Endothelial cell of umbilical vein (primary cell): ENCODE measurements at regions not wholly inside any gene's neighbourhood (a gene's known extent, or its start where the extent isn't known, plus 50 kb on each side); places are given as distances from the start of the nearest gene placed in this dataset.

Experiments used
- BruUV-seq: library from RNA; stranded (reverse); fragments of 400-500 nt; replicated peaks from 2 replicates; lab custom pipeline; 2021; lab: Mats Ljungman, UMichigan
- CTCF ChIA-PET: fragments of 300-600, 350-600 bp; sonication (Branson Sonifier 250); formaldehyde crosslinking; loops from one replicate; lab custom pipeline; 2021; ENCODE audit warnings: antibody characterized with exemption, inconsistent platforms; lab: Charles Lee
- POLR2A ChIA-PET: fragments of 300-600, 350-600 bp; sonication (Branson Sonifier 250); formaldehyde crosslinking; loops from one replicate; lab custom pipeline; 2021; ENCODE audit warnings: antibody characterized with exemption, inconsistent platforms; lab: Charles Lee
- DNase-seq: peaks from one replicate; pipeline ENCODE4 v3.0.0-alpha.2; 2011; ENCODE audit warnings: low read depth, low spot score
- FAIRE-seq: peaks from 2 replicates; lab custom pipeline; 2011; peaks lifted over from hg19 to GRCh38; lab: Jason Lieb, UNC
- H2AFZ ChIP-seq: 2 replicates; pipeline ENCODE4 v1.6.0; 2012; ENCODE audit warnings: low read depth, low read length, control low read depth, inconsistent platforms
- H3K27ac ChIP-seq: 2 replicates; pipeline ENCODE4 v1.5.1; 2011; ENCODE audit warnings: low read depth, mild to moderate bottlenecking, control low read depth, low read length, moderate library complexity; ENCODE audit not compliant: insufficient read depth
- H3K27me3 ChIP-seq, 2 experiments: 2 replicates each; pipeline versions ENCODE4 v1.6.0 to v1.6.1; 2011; ENCODE audit warnings: low read length in 2 of 2, mixed read lengths in 1 of 2; ENCODE audit not compliant: control insufficient read depth in 2 of 2, insufficient read depth in 2 of 2
- H3K36me3 ChIP-seq, 2 experiments: 2 replicates in 1 of 2; 3 replicates in 1 of 2; pipeline ENCODE4 v1.5.1; 2011; ENCODE audit warnings: low read length in 2 of 2, mild to moderate bottlenecking in 1 of 2, moderate library complexity in 1 of 2; ENCODE audit not compliant: control insufficient read depth in 2 of 2, insufficient read depth in 2 of 2; ENCODE audit errors: extremely low read depth in 1 of 2
- H3K4me1 ChIP-seq: 3 replicates; pipeline ENCODE4 v1.5.1; 2011; ENCODE audit warnings: mild to moderate bottlenecking, low read length; ENCODE audit not compliant: control insufficient read depth, insufficient read depth; ENCODE audit errors: extremely low read depth
- H3K4me2 ChIP-seq: 2 replicates; pipeline ENCODE4 v1.6.1; 2011; ENCODE audit warnings: low read length, control low read depth, mixed read lengths; ENCODE audit not compliant: insufficient read depth
- H3K4me3 ChIP-seq, 3 experiments: fragments of 200-600 bp in 1 of 3; sonication (generic), shearing (Covaris generic) in 1 of 3; replicated peaks in 1 of 3; 2 replicates each; pipeline ENCODE4 v1.5.1; 2011 to 2016; ENCODE audit warnings: control low read depth in 3 of 3, low read length in 3 of 3, mild to moderate bottlenecking in 2 of 3, inconsistent platforms in 1 of 3, low read depth in 1 of 3, moderate library complexity in 1 of 3; ENCODE audit not compliant: insufficient read depth in 1 of 3
- H3K79me2 ChIP-seq: 2 replicates; pipeline ENCODE4 v1.6.0; 2012; ENCODE audit warnings: low read length, inconsistent platforms; ENCODE audit not compliant: control insufficient read depth, insufficient read depth
- H3K9ac ChIP-seq: replicated peaks from 2 replicates; pipeline ENCODE3; 2011; ENCODE audit warnings: low read length, control low read depth; ENCODE audit not compliant: insufficient read depth; ENCODE audit errors: extremely low read depth
- H3K9me1 ChIP-seq: replicated peaks from 3 replicates; pipeline ENCODE4 v1.6.0; 2011; ENCODE audit warnings: mild to moderate bottlenecking, low read length; ENCODE audit not compliant: control insufficient read depth, insufficient read depth; ENCODE audit errors: extremely low read depth
- H3K9me3 ChIP-seq: replicated peaks from 2 replicates; pipeline ENCODE4 v1.5.1; 2012; ENCODE audit warnings: low read length, inconsistent platforms; ENCODE audit not compliant: control insufficient read depth, insufficient read depth
- H4K20me1 ChIP-seq: replicated peaks from 2 replicates; pipeline ENCODE3; 2011; ENCODE audit warnings: mild to moderate bottlenecking, low read length; ENCODE audit not compliant: control insufficient read depth, insufficient read depth; ENCODE audit errors: extremely low read depth
- CTCF ChIP-seq, 2 donors: IDR thresholded peaks; 1 replicate in 1 of 2; 2 replicates in 1 of 2; pipeline ENCODE4 v1.5.1; 2011; ENCODE audit warnings: low read length in 2 of 2, mild to moderate bottlenecking in 2 of 2, moderate library complexity in 2 of 2, control low read depth in 1 of 2, inconsistent platforms in 1 of 2, low read depth in 1 of 2; ENCODE audit not compliant: insufficient read depth in 1 of 2; ENCODE audit errors: extremely low read depth in 1 of 2
- EZH2 ChIP-seq: IDR thresholded peaks from 2 replicates; pipeline ENCODE4 v1.6.1; 2012; ENCODE audit warnings: borderline replicate concordance, low read depth, mild to moderate bottlenecking, moderate library complexity, low read length, inconsistent platforms; ENCODE audit not compliant: severe bottlenecking
- FOS ChIP-seq: IDR thresholded peaks from 2 replicates; pipeline ENCODE4 v1.6.1; 2011; ENCODE audit warnings: mild to moderate bottlenecking, low read length, moderate library complexity, borderline replicate concordance; ENCODE audit not compliant: insufficient read depth
- GATA2 ChIP-seq: IDR thresholded peaks from 2 replicates; pipeline ENCODE4 v1.7.0; 2011; ENCODE audit warnings: low read depth, mild to moderate bottlenecking, moderate library complexity, mixed read lengths, low read length; ENCODE audit not compliant: insufficient read length, insufficient read depth
- JUN ChIP-seq: IDR thresholded peaks from 2 replicates; pipeline ENCODE4 v1.6.1; 2011; ENCODE audit warnings: borderline replicate concordance, low read depth; ENCODE audit not compliant: insufficient read length, insufficient read depth
- MYC ChIP-seq: IDR thresholded peaks from one replicate; pipeline ENCODE4 v1.6.1; 2011; ENCODE audit warnings: mild to moderate bottlenecking, low read depth, low read length
- POLR2A ChIP-seq: IDR thresholded peaks from 2 replicates; pipeline ENCODE4 v1.6.1; 2012; ENCODE audit warnings: low read depth, mild to moderate bottlenecking, control low read depth, low read length
- POLR2AphosphoS5 ChIP-seq: IDR thresholded peaks from 2 replicates; pipeline ENCODE4 v1.6.1; 2012; ENCODE audit warnings: low read depth, mild to moderate bottlenecking, control low read depth, low read length, moderate library complexity; ENCODE audit not compliant: insufficient read depth
- dilution Hi-C: fragments of 300-500 bp; cut with MboI; formaldehyde crosslinking; loops from one replicate; pipeline ENCODE4 v1.15.0; 2019; ENCODE audit warnings: low sequenced_read_pairs; ENCODE audit not compliant: extremely low pct_ligation_motif_present
- intact Hi-C: fragments of 100-400 bp; cut with micrococcal nuclease; formaldehyde crosslinking; loops from one replicate; pipeline ENCODE4 v1.10.0; 2022
- TF ChIP-seq, protein P1 (sequence below): IDR thresholded peaks from 2 replicates; pipeline ENCODE4 v1.6.1; 2011; ENCODE audit not compliant: insufficient read depth, insufficient read length

- H3K9ac ChIP-seq: no peak overlapping the region
- H3K79me2 ChIP-seq: no peaks in the 10 kb centered on the region
- no peaks in the 10 kb centered on the region for H3K27me3 ChIP-seq
- no peak for FAIRE-seq
- CTCF ChIA-PET: no interaction called here
- POLR2A ChIA-PET: no interaction called here
- intact Hi-C loops (no loop called here), dilution Hi-C loops (no loop called here)
- no TSS peak for BruUV-seq
- no peaks in the 10 kb centered on the region for H3K9me1 ChIP-seq
- H2AFZ ChIP-seq: no peak overlapping the region
- no peaks in the 10 kb centered on the region for H4K20me1 ChIP-seq
- no peaks in the 10 kb centered on the region for H3K4me1 ChIP-seq
- no peak overlapping the region for H3K27ac ChIP-seq
- H3K9me3 ChIP-seq: no peaks in the 10 kb centered on the region
- H3K4me3 ChIP-seq: no peak overlapping the region
- TF ChIP-seq FOS (no peak), GATA2 (no peak), POLR2AphosphoS5 (no peak), MYC (no peak), EZH2 (no peak), CTCF (IDR thresholded peaks at IDR 0.05; ENCODE audit: extremely low read depth in 1 of 2, insufficient read depth in 1 of 2, low read depth in 1 of 2, low read length in 2 of 2) (no peak), JUN (no peak), POLR2A (no peak)
- TF ChIP-seq, protein P1, sequence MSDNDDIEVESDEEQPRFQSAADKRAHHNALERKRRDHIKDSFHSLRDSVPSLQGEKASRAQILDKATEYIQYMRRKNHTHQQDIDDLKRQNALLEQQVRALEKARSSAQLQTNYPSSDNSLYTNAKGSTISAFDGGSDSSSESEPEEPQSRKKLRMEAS: no peak
- no peak for DNase-seq
- H3K4me2 ChIP-seq: no peak overlapping the region
- H3K36me3 ChIP-seq: no peaks in the 10 kb centered on the region
Observed at GRCh38 chr1:70542856-70543255, 131.8 kb downstream of the CTH start.
